A549 (cell line): ENCODE measurements at regions not wholly inside any gene's neighbourhood (a gene's known extent, or its start where the extent isn't known, plus 50 kb on each side); places are given as distances from the start of the nearest gene placed in this dataset.

Experiments
- ATAC-seq, 2 experiments: fragments of 200-7000 bp in 1 of 2; fragments of >200 bp in 1 of 2; cut with Nextera tagmentation in 1 of 2; cut with Tn5 transposase in 1 of 2; 3 replicates each; pipeline versions ENCODE4 v1.8.0 to v1.9.1; 2018 to 2020; ENCODE audit warnings: mild to moderate bottlenecking in 1 of 2, moderate library complexity in 1 of 2
- CTCF ChIA-PET: fragments of 300-600 bp; sonication (Branson Sonifier 250); formaldehyde crosslinking; extraction: SDS; loops from one replicate; lab custom pipeline; 2021; ENCODE audit warnings: antibody characterized with exemption, inconsistent platforms; lab: Yijun Ruan, JAX
- POLR2A ChIA-PET: fragments of 350-600 bp; formaldehyde crosslinking; extraction: SDS; loops from one replicate; lab custom pipeline; 2021; ENCODE audit warnings: antibody characterized with exemption, inconsistent platforms; lab: Yijun Ruan, JAX
- DNase-seq, 2 experiments: peaks; one replicate each; pipeline versions ENCODE4 v3.0.0 to v3.0.0-alpha.2; 2011 to 2016; ENCODE audit warnings: low read depth in 1 of 2, low spot score in 1 of 2
- FAIRE-seq: peaks from 2 replicates; lab custom pipeline; 2011; peaks lifted over from hg19 to GRCh38; lab: Jason Lieb, UNC
- H3K27ac ChIP-seq, 2 experiments: fragments of >200 bp; sonication (Bioruptor Twin); formaldehyde crosslinking; 3 replicates each; pipeline ENCODE4 v1.5.1; 2016 to 2017
- H3K4me1 ChIP-seq: fragments of >200 bp; sonication (Bioruptor Twin); formaldehyde crosslinking; 3 replicates; pipeline ENCODE4 v1.6.1; 2016
- H3K4me2 ChIP-seq: fragments of >200 bp; sonication (Bioruptor Twin); formaldehyde crosslinking; 3 replicates; pipeline ENCODE4 v1.6.1; 2016
- H3K4me3 ChIP-seq: fragments of >200 bp; sonication (Bioruptor Twin); formaldehyde crosslinking; 3 replicates; pipeline ENCODE4 v1.5.1; 2016
- H3K9me3 ChIP-seq: fragments of >200 bp; sonication (Bioruptor Twin); formaldehyde crosslinking; 3 replicates; pipeline ENCODE4 v1.6.1; 2016
- BHLHE40 ChIP-seq: IDR thresholded peaks from 2 replicates; pipeline ENCODE4 v1.6.1; 2012; ENCODE audit warnings: low read depth, low read length, inconsistent platforms
- CBX2 ChIP-seq: fragments of 200-600 bp; sonication (generic); IDR thresholded peaks from 2 replicates; pipeline ENCODE4 v1.6.1; 2016; ENCODE audit warnings: low read depth, mild to moderate bottlenecking, borderline replicate concordance
- CBX8 ChIP-seq: fragments of 200-600 bp; sonication (generic); IDR thresholded peaks from 2 replicates; pipeline ENCODE4 v1.6.1; 2016
- CHD4 ChIP-seq: fragments of 200-600 bp; sonication (generic); IDR thresholded peaks from 2 replicates; pipeline ENCODE4 v1.6.1; 2016; ENCODE audit warnings: antibody characterized with exemption, mild to moderate bottlenecking, borderline replicate concordance
- EHF ChIP-seq: fragments of 250-450 bp; sonication (Bioruptor Pico); IDR thresholded peaks from 2 replicates; pipeline ENCODE4 v1.5.0; 2020; ENCODE audit warnings: mild to moderate bottlenecking
- EP300 ChIP-seq, 2 experiments: fragments of >200 bp; sonication (Bioruptor Twin); formaldehyde crosslinking; IDR thresholded peaks; 2 replicates in 1 of 2; 3 replicates in 1 of 2; pipeline ENCODE4 v1.6.1; 2016 to 2017
- ESRRA ChIP-seq: fragments of 150-350 bp; IDR thresholded peaks from 2 replicates; pipeline ENCODE4 v1.6.1; 2014; ENCODE audit warnings: mild to moderate bottlenecking, low read length, borderline replicate concordance
- FOSL2 ChIP-seq, 2 experiments: fragments of 450-650 bp in 1 of 2; fragments of >200 bp in 1 of 2; sonication (Bioruptor Twin) in 1 of 2; formaldehyde crosslinking; IDR thresholded peaks; 2 replicates each; pipeline versions ENCODE4 v1.5.0 to v1.6.1; 2016 to 2020; ENCODE audit warnings: mild to moderate bottlenecking in 1 of 2, moderate library complexity in 1 of 2
- FOXS1 ChIP-seq: fragments of 250-450 bp; sonication (Bioruptor Pico); IDR thresholded peaks from 2 replicates; pipeline ENCODE4 v1.5.0; 2020; ENCODE audit warnings: mild to moderate bottlenecking, moderate library complexity
- GATA3 ChIP-seq: IDR thresholded peaks from 2 replicates; pipeline ENCODE4 v1.6.1; 2012; ENCODE audit warnings: borderline replicate concordance
- HDAC2 ChIP-seq: fragments of 200-600 bp; sonication (generic); IDR thresholded peaks from 2 replicates; pipeline ENCODE4 v1.6.1; 2016
- HEYL ChIP-seq: fragments of 250-450 bp; sonication (Bioruptor Pico); IDR thresholded peaks from 2 replicates; pipeline ENCODE4 v1.8.0; 2021; ENCODE audit warnings: mild to moderate bottlenecking, moderate library complexity
- HOXA7 ChIP-seq: fragments of 250-450 bp; sonication (Bioruptor Pico); IDR thresholded peaks from 2 replicates; pipeline ENCODE4 v1.5.0; 2020; ENCODE audit warnings: mild to moderate bottlenecking, moderate library complexity
- JUN ChIP-seq, 2 experiments: fragments of >200 bp; sonication (Bioruptor Twin); formaldehyde crosslinking; IDR thresholded peaks; 2 replicates in 1 of 2; 3 replicates in 1 of 2; pipeline ENCODE4 v1.6.1; 2016 to 2017
- KDM5A ChIP-seq: fragments of 200-600 bp; sonication (generic); IDR thresholded peaks from 2 replicates; pipeline ENCODE4 v1.6.1; 2016; ENCODE audit warnings: antibody characterized with exemption, mild to moderate bottlenecking
- MAFK ChIP-seq: fragments of 450-650 bp; IDR thresholded peaks from 2 replicates; pipeline ENCODE4 v1.6.1; 2014; ENCODE audit not compliant: partially characterized antibody
- MAX ChIP-seq: IDR thresholded peaks from 2 replicates; pipeline ENCODE4 v1.6.1; 2012
- POLR2AphosphoS2 ChIP-seq: conservative IDR thresholded peaks from 2 replicates; pipeline ENCODE4 v1.6.1; 2012; ENCODE audit warnings: low read length, improper control_type of control experiment, inconsistent platforms
- SMC3 ChIP-seq: fragments of >200 bp; sonication (Bioruptor Twin); formaldehyde crosslinking; IDR thresholded peaks from 3 replicates; pipeline ENCODE4 v1.6.1; 2018; ENCODE audit warnings: inconsistent platforms
- TFCP2L1 ChIP-seq: fragments of 250-450 bp; sonication (Bioruptor Pico); IDR thresholded peaks from 2 replicates; pipeline ENCODE4 v1.5.0; 2021; ENCODE audit warnings: mild to moderate bottlenecking
- WGBS: methylation state at CpG from one replicate; pipeline ENCODE4 v1.1.6; 2017; ENCODE audit errors: missing lambda C conversion rate; 5-methylcytosine and 5-hydroxymethylcytosine counted together

GRCh38 chr16:50991006-50991405 lies 160.1 kb downstream of the SALL1 start:
- no peaks in the 10 kb centered on the region for H3K9me3 ChIP-seq
- ChIA-PET CTCF (interaction anchor here (1.0 kb wide), 1 partner anchor 185 kb away, joined by 3 read pairs; no protein-coding TSS in a partner anchor), POLR2A (no interaction called here)
- no peak overlapping the region for H3K4me2 ChIP-seq
- 87% methylated on average over 14 of the region's 14 CpGs for WGBS
- H3K27ac ChIP-seq, result no peak overlapping the region
- no peaks in the 10 kb centered on the region for H3K4me1 ChIP-seq
- DNase-seq, result no peak
- H3K4me3 ChIP-seq, result no peak overlapping the region
- no peak for ATAC-seq
- FAIRE-seq, result no peak
- TF ChIP-seq MAFK, result no peak
- no peak for TF ChIP-seq EHF (CRISPR knock-in tag)
- no peak for TF ChIP-seq HDAC2
- TF ChIP-seq BHLHE40, result no peak
- TF ChIP-seq CBX2, result no peak

DNA sequence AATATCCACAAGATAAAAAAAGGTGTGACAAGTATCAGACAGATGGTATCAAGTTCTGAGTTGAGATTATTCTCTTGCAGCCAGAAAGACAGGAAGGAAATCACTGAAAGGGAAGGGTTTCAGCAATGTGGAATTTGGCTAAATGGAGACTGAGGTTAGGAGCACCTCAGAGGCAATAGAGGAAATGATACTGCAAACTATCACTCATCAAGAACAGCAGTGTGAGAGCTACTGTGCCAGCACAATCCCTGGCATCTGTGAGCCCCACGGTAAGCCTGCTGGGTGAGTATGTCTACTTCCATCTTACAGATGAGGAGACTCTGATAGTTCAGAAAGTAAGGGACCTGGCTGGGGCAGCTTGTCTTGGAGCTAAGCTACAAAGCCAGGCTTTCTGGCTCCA lies 162.0 kb downstream of the SALL1 start:
- FAIRE-seq, result no peak

GRCh38 chr16:50988441-50988840 lies 162.6 kb downstream of the SALL1 start:
- ATAC-seq (no peak), DNase-seq (no peak), FAIRE-seq (no peak)
- TF ChIP-seq HOXA7 (no peak), SMC3 (no peak), EHF (CRISPR knock-in tag) (no peak), KDM5A (no peak), CBX2 (no peak), TFCP2L1 (CRISPR knock-in tag) (no peak), EP300 (IDR thresholded peaks at IDR 0.05) (no peak), MAFK (no peak), JUN (IDR thresholded peaks at IDR 0.05) (no peak)
- Histone ChIP-seq H3K4me2 (no peak overlapping the region), H3K9me3 (no peaks in the 10 kb centered on the region), H3K4me3 (no peak overlapping the region), H3K27ac (no peak overlapping the region), H3K4me1 (no peaks in the 10 kb centered on the region)
- ChIA-PET CTCF (interaction anchor here (1.9 kb wide), 1 partner anchor 17 kb away, joined by 4 read pairs; no protein-coding TSS in a partner anchor), POLR2A (no interaction called here)
- WGBS, result 0% methylated on average over 3 of the region's 3 CpGs

More for the DNA sequence above, 162.0 kb downstream of the SALL1 start:
- Histone ChIP-seq H3K9me3 (no peaks in the 10 kb centered on the region), H3K4me2 (no peak overlapping the region), H3K4me1 (no peaks in the 10 kb centered on the region), H3K27ac (no peak overlapping the region), H3K4me3 (no peak overlapping the region)
- 0% methylated on average over 1 of the region's 1 CpG for WGBS
- TF ChIP-seq GATA3 (no peak), CBX2 (no peak), CBX8 (no peak), ESRRA (no peak), MAX (no peak), HEYL (CRISPR knock-in tag) (no peak), JUN (IDR thresholded peaks at IDR 0.05) (no peak), FOSL2 (IDR thresholded peaks at IDR 0.05) (no peak), FOSL2 (CRISPR knock-in tag; IDR thresholded peaks at IDR 0.05) (no peak), POLR2AphosphoS2 (no peak), CHD4 (no peak)
- ATAC-seq, result no peak
- no peak for DNase-seq
- ChIA-PET POLR2A (no interaction called here), CTCF (interaction anchor here (1.9 kb wide), 1 partner anchor 18 kb away, joined by 4 read pairs; no protein-coding TSS in a partner anchor)

DNA sequence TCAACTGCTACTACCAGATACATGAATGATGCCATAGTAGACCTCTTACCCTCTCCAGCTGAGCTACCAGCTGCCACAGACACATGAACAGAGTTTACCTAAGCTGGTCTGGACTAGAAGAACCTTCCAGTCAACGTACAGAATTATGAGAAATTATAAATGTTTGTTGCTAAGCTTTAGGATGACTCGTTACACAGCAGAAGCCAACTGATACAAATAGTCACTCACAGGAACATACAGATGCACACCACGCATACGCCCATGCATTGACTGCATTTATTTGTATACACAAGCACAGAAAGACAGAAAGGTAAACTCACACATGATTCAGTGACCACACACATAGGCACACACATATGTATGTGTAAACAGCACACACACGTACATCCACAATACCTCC lies 164.6 kb downstream of the SALL1 start:
- DNase-seq (no peak), ATAC-seq (no peak), FAIRE-seq (no peak)
- no peak overlapping the region for H3K27ac ChIP-seq
- WGBS, result 12% methylated on average over 5 of the region's 5 CpGs
- no peak overlapping the region for H3K4me2 ChIP-seq
- H3K4me1 ChIP-seq, result no peaks in the 10 kb centered on the region
- CTCF ChIA-PET, result no interaction called here
- H3K9me3 ChIP-seq, result no peaks in the 10 kb centered on the region
- POLR2A ChIA-PET, result no interaction called here
- no peak for TF ChIP-seq FOXS1 (CRISPR knock-in tag)
- no peak overlapping the region for H3K4me3 ChIP-seq
